A673 (cell line): ENCODE measurements at regions not wholly inside any gene's neighbourhood (a gene's known extent, or its start where the extent isn't known, plus 50 kb on each side); places are given as distances from the start of the nearest gene placed in this dataset.

Source experiments
- CTCF ChIP-seq: fragments of 300-800, 200-600 bp; sonication (generic); conservative IDR thresholded peaks from 2 replicates; pipeline ENCODE4 v1.5.1; 2017; ENCODE audit warnings: low read depth, mild to moderate bottlenecking, antibody characterized with exemption, low read length, moderate library complexity, mixed read lengths
- EZH2 ChIP-seq: fragments of 200-600 bp; sonication (generic); IDR thresholded peaks from 2 replicates; pipeline ENCODE4 v1.6.1; 2017; ENCODE audit warnings: borderline replicate concordance, low read depth, mild to moderate bottlenecking, mixed read lengths, antibody characterized with exemption, low read length; ENCODE audit not compliant: poor library complexity, severe bottlenecking

- TF ChIP-seq CTCF: no peak
- TF ChIP-seq EZH2: no peak
Measured at GRCh38 chr6:33925936-33926335, 122.1 kb upstream of the MLN start.
